GM10248 (cell line): ENCODE measurements at regions not wholly inside any gene's neighbourhood (a gene's known extent, or its start where the extent isn't known, plus 50 kb on each side); places are given as distances from the start of the nearest gene placed in this dataset.

ENCODE experiments used
- CTCF ChIA-PET: fragments of 300-600 bp; sonication (Branson Sonifier 250); formaldehyde crosslinking; extraction: SDS; loops from one replicate; lab custom pipeline; 2021; ENCODE audit warnings: antibody characterized with exemption; lab: Yijun Ruan, JAX
- POLR2A ChIA-PET: fragments of 350-650 bp; sonication (Branson Sonifier 250); formaldehyde crosslinking; extraction: SDS; loops from one replicate; lab custom pipeline; 2020; ENCODE audit warnings: antibody characterized with exemption; lab: Yijun Ruan, JAX
- DNase-seq: peaks from one replicate; pipeline ENCODE4 v3.0.0; 2012; ENCODE audit errors: extremely low spot score
- CTCF ChIP-seq: IDR thresholded peaks from 2 replicates; pipeline ENCODE4 v1.5.1; 2012; ENCODE audit warnings: mild to moderate bottlenecking, low read depth; ENCODE audit errors: extremely low read depth, missing control alignments, control extremely low read depth

GRCh38 chr1:63200676-63201075, 121.7 kb upstream of the FOXD3 start:
- no peak for DNase-seq
- no peak for TF ChIP-seq CTCF
- ChIA-PET CTCF (interaction anchor here (0.9 to 1.7 kb wide), 2 partner anchors 21 to 51 kb away, joined by 3 to 4 read pairs; no protein-coding TSS in a partner anchor), POLR2A (no interaction called here)

- ChIA-PET POLR2A (no interaction called here), CTCF (interaction anchor here (1.1 kb wide), 1 partner anchor 18 kb away, joined by 3 read pairs; no protein-coding TSS in a partner anchor)
- no peak for DNase-seq
- TF ChIP-seq CTCF, result no peak
Observed at GRCh38 chr1:63203641-63204040, 118.7 kb upstream of the FOXD3 start.

- no peak for DNase-seq
- TF ChIP-seq CTCF, result no peak
- ChIA-PET POLR2A (no interaction called here), CTCF (interaction anchor here (1.8 kb wide), 1 partner anchor 16 kb away, joined by 5 read pairs; no protein-coding TSS in a partner anchor)
Observed at GRCh38 chr1:63205776-63206175, 116.6 kb upstream of the FOXD3 start.

GRCh38 chr1:63214553-63214952, 107.8 kb upstream of the FOXD3 start:
- no peak for TF ChIP-seq CTCF
- DNase-seq, result no peak
- ChIA-PET CTCF (no interaction called here), POLR2A (no interaction called here)

- ChIA-PET POLR2A (no interaction called here), CTCF (no interaction called here)
- DNase-seq, result no peak
- no peak for TF ChIP-seq CTCF
Observed at GRCh38 chr1:63223426-63223825, 98.9 kb upstream of the FOXD3 start.

- no peak for TF ChIP-seq CTCF
- DNase-seq, result no peak
- CTCF ChIA-PET, result interaction anchor here (0.8 to 1.0 kb wide), 2 partner anchors 10 to 81 kb away, joined by 3 read pairs; no protein-coding TSS in a partner anchor
- POLR2A ChIA-PET, result no interaction called here
Observed at GRCh38 chr1:63230722-63231121, 91.6 kb upstream of the FOXD3 start.
